GM18907 (cell line): ENCODE measurements at regions not wholly inside any gene's neighbourhood (a gene's known extent, or its start where the extent isn't known, plus 50 kb on each side); places are given as distances from the start of the nearest gene placed in this dataset.
"Not testable (repeated sequence)": the region's sequence is repeated elsewhere in the genome, so short reads cannot be mapped to it uniquely, and the experiment has no call there.

Experiments
- ATAC-seq: cut with Tn5 transposase; IDR thresholded peaks from one replicate; pipeline ENCODE4 v1.9.1; 2021; ENCODE audit warnings: mild to moderate bottlenecking, moderate library complexity; ENCODE audit not compliant: unreplicated experiment

DNA sequence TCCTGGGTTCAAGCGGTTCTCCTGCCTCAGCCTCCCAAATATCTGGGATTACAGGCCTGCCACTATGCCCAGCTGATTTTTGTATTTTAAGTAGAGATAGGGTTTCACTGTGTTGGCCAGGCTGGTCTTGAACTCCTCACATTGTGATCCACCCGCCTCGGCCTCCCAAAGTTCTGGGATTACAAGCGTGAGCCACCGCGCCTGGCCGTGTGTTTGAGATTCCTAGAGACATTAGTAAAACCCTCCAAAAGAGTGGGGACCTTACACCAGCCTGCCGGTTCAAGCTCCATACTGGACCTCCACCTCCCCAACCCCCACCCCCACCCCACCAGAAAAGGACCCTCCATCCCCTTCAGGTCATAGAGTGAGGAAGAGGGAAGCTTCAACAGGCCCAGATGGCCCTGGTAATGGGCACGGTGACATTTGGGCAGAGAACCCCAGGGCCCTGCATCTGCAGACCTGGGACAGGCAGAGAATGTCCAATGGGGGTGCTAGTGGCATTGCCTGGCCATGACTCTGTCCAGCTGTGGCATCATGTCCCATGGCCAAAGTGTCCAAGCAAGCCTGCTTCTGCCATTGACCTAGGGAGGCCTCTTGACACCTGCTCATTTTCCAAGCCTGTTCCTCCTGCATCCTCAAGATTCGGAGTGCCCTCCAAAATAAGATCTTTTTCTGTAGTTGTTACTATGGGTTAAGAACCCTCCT lies 108.9 kb upstream of the KLF13 start:
- no peak for ATAC-seq

DNA sequence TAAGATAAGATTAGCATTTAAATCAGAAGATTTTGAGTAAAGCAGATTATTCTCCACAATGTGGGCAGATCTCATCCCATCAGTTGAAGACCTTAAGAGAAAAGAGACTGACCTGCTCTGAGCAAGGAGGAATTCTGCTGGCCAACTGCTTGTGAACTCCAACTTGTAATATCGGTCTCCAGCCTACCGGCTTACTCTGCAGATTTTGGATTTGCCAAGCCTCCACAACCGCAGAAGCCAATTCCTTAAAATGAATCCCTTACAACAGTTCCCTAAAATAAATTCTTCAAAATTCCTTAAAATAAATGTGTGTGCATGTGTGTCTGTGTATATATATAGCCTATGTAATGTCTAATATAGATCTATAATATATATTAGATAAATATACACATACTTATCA lies 107.4 kb upstream of the KLF13 start:
- no peak for ATAC-seq

- ATAC-seq, result no peak
Observed at GRCh38 chr15:31221936-31222515, 104.6 kb upstream of the KLF13 start.

- no peak for ATAC-seq
Observed at GRCh38 chr15:31222773-31223341, 103.8 kb upstream of the KLF13 start.

DNA sequence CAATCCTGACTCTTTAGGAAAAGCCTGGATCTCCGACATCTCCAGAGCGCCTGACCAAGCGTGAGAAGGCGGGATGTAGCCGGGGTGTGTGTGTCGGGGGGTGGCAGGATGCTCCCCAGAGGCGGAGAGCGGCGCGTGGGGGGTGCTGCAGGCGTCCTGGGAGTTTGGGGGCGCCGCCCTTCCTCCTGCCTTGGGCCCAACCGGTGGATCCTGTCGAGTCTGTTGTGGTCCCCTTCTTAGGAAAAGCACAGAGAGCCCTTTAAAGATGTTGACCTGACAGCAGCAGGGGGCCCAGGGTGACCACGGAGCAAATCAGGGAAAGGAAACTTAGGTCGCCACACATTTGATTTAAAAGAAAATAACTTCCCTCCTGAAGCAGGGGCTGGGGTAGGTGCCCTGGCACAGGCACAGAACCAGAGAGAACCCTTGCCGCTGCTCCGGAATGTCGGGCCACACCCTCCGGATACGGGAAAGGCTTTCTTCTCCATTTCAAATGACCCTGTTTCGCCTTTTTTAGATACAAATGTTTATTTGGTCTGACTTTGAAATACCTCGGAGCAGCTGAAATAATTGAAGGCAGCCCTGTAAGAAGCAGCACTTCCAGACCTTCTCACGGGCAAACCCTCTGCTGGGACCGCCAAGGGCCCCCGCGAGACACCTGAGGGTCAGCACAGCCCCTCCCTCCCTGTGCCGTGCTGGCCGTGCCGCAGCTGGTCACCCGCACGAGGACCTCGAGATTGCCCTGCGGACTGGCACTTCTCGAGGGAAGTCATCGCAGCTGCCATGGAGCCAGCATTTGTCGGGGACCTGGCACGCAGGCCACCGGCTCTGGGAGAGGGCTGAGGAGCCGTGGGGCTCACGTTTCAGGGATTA lies 102.9 kb upstream of the KLF13 start:
- no peak for ATAC-seq

GRCh38 chr15:31224661-31225060 lies 102.0 kb upstream of the KLF13 start:
- ATAC-seq, result not testable (repeated sequence)

DNA sequence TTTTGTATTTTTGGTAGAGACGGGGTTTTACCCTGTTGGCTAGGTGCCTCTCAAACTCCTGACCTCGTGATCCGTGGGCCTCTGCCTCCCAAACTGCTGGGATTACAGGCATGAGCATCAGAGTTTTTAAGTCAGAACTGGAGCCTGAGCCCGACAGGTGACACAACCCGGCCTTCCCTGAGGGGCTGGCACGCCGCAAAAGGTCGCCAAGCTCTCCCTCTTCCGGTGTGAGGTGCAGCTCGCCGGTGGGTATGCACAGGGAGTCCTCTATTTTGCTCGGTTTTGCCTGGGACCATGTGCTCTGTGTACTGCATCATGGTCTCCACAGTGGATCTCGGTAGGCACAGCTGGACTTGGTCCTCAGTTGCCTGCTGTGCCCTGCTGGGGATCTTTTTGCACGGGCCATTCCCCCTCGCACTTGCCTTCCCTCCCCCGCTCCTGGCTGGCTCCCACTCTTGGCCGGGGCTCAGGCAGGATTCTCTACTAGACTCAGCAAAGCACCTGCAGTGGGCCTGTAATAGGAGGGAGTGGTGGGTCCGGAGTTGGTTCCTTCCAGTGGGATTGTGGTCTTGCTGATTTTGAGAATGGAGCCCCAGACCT lies 101.2 kb upstream of the KLF13 start:
- no peak for ATAC-seq

DNA sequence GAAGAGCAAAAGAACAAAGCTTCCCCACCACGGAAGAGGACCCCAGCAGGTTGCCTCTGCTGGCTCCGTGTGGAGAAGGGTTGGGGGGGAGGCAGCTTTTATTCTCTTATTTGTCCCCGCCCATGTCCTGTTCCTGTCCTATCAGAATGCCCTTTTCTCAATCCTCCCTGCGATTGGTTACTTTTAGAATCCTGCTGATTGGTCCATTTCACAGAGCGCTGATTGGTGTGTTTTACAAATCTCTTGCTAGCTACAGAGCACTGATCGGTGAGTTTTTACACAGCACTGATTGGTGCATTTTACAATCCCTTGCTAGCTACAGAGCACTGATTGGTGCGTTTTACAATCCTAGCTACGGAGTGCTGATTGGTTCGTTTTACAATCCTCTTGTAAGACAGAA lies 100.6 kb upstream of the KLF13 start:
- ATAC-seq, result no peak

DNA sequence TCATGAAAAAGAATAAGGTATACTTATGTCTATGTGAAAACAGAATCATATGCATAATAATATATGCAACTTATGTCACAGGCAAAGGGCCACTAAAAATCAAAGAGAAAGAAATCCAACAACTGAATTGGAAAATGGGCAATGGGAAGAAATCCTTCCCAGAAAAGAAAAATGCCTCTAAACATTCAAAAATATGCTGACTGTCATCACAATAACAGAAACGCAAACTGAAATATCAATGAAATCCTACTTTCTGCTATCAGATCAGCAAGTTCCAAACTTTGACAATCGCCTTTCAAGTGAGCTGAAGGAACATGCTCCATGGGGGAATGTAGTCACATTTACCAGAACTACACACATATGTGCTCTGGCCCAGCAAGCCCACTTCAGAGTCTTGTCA lies 99.4 kb upstream of the KLF13 start:
- no peak for ATAC-seq

- ATAC-seq, result no peak
Observed at GRCh38 chr15:31228011-31228484, 98.6 kb upstream of the KLF13 start.

DNA sequence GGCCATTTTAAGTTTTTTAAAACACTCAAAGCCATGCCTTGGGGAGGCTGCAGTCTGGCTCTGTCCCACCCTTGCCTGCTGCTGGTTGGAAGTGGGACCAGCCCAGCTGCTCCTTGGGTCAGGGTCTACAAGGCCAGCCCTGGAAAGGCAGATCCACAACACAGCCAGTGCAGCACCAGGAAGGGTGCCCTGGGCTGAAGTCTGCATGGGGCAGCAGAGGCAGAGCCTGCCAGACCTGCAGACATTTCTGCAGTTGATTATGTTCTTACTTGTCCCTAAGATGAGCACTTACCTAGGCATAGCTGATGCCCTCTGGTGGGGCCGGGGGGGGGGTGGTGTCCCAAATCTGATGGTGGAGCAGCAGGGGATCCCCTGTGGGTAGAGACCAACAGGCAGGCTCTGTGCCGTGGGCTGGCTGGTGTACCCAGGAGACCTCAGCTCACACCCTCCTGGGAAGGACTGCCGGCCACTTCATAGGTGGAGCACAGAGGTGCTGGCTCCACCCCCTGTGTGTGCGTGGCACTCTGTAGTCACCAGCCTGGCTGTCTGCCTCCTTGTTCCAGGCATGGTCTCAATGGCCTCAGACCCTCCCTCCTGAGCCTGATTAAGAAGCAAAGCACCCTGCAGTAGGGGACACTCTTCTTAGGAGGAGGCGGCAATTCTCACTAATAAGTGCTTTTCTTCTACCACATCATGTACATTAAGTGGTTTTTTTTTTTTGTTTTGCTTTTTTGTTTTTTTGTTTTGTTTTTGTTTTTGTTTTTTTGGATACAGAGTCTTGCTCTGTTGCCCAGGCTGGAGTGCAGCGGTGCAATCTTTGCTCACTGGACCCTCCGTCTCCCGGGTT lies 97.4 kb upstream of the KLF13 start:
- ATAC-seq, result peak; percentile 65

DNA sequence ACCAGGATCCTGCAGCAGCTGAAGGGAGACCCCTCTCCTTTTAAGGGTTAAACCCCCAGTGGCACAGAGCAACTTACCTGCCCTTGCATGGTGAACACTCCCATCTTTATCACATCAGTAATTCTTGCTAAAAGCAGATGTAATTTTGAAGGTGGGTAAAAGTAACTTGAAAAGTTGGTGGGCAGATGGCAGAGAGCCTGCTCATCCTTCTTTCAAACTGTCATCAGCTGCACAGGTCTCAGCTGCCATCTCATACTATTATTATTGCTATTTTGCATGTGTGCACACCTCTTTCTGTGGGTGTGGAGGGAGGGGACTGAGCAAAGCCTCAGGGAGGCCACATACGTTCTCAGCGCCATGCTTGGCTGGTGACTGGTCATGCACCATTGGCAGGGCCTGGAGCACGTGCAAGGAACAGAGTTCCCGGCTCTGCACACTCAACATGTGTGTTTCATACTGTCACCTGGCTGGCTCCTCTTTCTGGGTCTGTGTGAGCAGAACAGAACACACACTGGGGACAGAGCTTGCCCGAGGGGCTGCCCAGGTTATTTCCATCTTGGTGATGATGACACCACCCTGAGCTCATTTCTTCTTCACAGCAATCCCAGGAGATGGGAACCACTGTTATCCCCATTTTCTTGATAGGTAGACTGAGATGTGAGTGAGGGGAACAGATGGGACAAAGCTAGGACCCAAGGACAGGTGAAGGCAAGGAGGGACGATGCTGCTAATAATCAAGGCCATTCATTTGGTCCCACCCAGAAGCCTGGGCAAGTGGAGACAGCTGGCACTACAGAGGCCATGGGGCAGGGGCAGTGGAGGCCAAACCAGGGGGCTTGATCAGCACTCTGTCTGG lies 95.8 kb upstream of the KLF13 start:
- ATAC-seq, result peak; percentile 86

DNA sequence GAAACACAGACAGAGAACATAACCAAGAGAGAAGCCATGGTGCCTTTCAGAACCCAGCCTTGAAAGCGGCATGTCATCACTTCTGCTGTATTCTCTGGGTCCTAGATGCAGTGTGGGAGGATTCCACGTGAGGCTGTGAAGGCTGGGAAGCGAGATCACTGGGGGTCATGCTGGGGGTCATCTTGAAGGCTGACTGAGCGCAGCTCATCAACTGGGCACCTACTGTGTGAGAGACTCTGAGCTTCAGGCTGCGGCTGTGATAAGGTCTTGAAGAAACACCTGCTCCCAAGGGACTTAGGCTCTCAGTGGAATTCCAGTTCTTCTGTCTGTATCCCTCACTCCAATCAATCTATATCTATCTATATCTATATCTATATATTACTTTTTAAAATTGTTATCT lies 91.8 kb upstream of the KLF13 start:
- no peak for ATAC-seq

GRCh38 chr15:31235311-31236183 lies 91.1 kb upstream of the KLF13 start:
- ATAC-seq, result peak; percentile 34

DNA sequence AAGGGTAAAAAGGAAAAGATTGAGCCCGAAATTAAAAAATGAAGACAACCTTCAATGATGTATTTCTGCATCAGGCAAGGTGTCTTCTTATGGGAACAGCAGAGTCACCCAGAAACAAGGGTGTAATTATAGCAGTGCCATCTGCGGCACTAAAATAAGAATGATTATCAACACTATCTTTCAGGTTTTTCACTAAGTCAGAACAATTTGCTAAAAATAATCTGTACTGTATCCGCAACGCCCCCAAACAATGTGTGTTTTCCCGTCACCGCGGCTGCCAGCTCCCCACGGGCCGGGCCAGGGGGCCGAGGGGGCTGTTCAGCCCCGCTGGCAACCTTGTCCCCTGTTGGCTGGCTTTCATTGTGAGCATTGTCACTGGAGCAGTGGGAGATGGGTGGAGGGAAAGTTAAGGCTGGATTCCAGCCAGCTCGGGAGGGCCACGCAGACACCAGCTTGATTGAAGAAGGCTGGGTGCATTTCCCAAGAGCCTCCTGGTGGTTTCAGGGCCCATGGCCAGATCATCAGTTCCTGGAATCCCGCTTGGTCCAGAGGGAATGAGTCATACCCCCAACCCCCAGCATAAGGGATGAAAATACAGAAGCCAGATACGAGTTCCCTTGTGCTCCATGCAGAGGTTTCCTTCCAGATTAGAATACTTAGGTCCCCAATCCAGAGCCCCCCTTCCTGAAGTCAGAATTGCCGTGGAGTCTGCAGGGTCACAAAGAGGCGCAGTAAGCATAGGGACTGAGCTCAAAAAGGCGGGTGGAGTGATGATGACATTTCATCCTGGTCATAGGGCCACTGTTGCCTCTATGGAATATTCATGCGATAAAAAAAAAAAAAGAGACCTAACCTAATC lies 90.2 kb upstream of the KLF13 start:
- peak; percentile 45 for ATAC-seq

GRCh38 chr15:31237043-31237324 lies 89.7 kb upstream of the KLF13 start:
- ATAC-seq, result no peak

DNA sequence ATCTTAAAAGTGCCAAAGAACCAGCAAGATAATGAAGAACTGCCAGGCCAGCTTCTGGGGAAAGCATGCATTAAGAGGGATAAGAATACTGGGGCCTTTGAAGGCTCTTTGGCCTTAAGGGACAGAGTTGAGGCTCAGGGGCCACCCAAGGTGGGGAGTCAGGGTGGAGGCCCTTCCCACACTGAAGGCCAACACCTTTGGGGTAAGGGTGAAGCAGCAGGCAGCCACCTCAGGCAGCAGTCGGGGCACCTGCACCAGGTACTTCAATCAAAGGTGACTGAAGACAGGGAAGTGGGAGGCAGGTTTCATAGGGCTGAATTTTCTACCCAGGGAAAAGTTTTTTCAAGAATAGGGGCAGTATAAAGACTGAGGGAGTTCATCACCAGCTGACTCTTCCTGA lies 87.7 kb upstream of the KLF13 start:
- no peak for ATAC-seq

DNA sequence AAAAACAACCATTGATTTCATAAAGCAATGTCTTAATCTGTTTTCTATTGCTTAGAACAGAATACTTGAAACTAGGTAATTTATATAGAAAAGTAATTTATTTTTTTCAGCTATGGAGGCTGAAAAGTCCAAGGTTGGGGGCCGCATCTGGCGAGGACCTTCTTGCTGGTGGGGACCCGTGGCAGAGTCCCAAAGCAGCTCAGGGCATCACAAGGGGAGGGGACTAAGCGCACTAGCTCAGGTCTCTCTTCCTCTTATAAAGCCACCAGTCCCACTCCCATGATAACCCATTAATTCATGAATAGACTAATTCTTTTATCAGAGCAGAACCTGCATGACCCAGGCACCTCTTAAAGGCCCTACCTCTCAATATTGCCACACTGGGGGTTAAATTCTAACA lies 87.2 kb upstream of the KLF13 start:
- no peak for ATAC-seq
